ENCODE measurements at regions not wholly inside any gene's neighbourhood (a gene's known extent, or its start where the extent isn't known, plus 50 kb on each side); places are given as distances from the start of the nearest gene placed in this dataset.

GRCh38 chr20:51321343-51322163, 221.0 kb downstream of the NFATC2 start:
- TF ChIP-seq CREB5 (CRISPR knock-in tag; IDR thresholded peaks at IDR 0.05; ENCODE audit: low read depth) (no peak), ISL1 (CRISPR knock-in tag; IDR thresholded peaks at IDR 0.05) (no peak), PATZ1 (CRISPR knock-in tag; IDR thresholded peaks at IDR 0.05; ENCODE audit: borderline replicate concordance) (no peak), BACH2 (CRISPR knock-in tag; IDR thresholded peaks at IDR 0.05; ENCODE audit: borderline replicate concordance) (no peak), ZC3H10 (CRISPR knock-in tag; IDR thresholded peaks at IDR 0.05) (no peak), CSRNP3 (CRISPR knock-in tag; IDR thresholded peaks at IDR 0.05) (no peak), ZFP3 (CRISPR knock-in tag; IDR thresholded peaks at IDR 0.05) (no peak), SNAI2 (CRISPR knock-in tag; IDR thresholded peaks at IDR 0.05) (no peak), ZNF565 (CRISPR knock-in tag; conservative IDR thresholded peaks at IDR 0.05; ENCODE audit: low read depth) (no peak), ESRRG (CRISPR knock-in tag; IDR thresholded peaks at IDR 0.05) (no peak), ARNTL (CRISPR knock-in tag; IDR thresholded peaks at IDR 0.05; ENCODE audit: borderline replicate concordance, low read depth) (no peak), TOX (CRISPR knock-in tag; IDR thresholded peaks at IDR 0.05; ENCODE audit: borderline replicate concordance) (no peak), TCF4 (CRISPR knock-in tag; IDR thresholded peaks at IDR 0.05; ENCODE audit: borderline replicate concordance) (no peak), OSR1 (CRISPR knock-in tag; IDR thresholded peaks at IDR 0.05) (no peak), ZNF8 (CRISPR knock-in tag; IDR thresholded peaks at IDR 0.05) (no peak)
- ATAC-seq = no peak

GRCh38 chr20:51319522-51319921, 223.0 kb downstream of the NFATC2 start:
- ATAC-seq = no peak

More at GRCh38 chr20:51319522-51319921, 223.0 kb downstream of the NFATC2 start:
- TF ChIP-seq ISL1 (CRISPR knock-in tag; IDR thresholded peaks at IDR 0.05) = no peak
- no peak for TF ChIP-seq ZNF70 (CRISPR knock-in tag; IDR thresholded peaks at IDR 0.05)
- TF ChIP-seq PATZ1 (CRISPR knock-in tag; IDR thresholded peaks at IDR 0.05; ENCODE audit: borderline replicate concordance) = no peak
- no peak for TF ChIP-seq ZNF565 (CRISPR knock-in tag; conservative IDR thresholded peaks at IDR 0.05; ENCODE audit: low read depth)
- TF ChIP-seq SNAI2 (CRISPR knock-in tag; IDR thresholded peaks at IDR 0.05) = no peak
- no peak for TF ChIP-seq ZFP3 (CRISPR knock-in tag; IDR thresholded peaks at IDR 0.05)
- no peak for TF ChIP-seq POU6F1 (CRISPR knock-in tag; IDR thresholded peaks at IDR 0.05; ENCODE audit: borderline replicate concordance, low read depth)
- no peak for TF ChIP-seq ESRRG (CRISPR knock-in tag; IDR thresholded peaks at IDR 0.05)
- no peak for TF ChIP-seq TSHZ2 (CRISPR knock-in tag; IDR thresholded peaks at IDR 0.05)
- no peak for TF ChIP-seq CSRNP3 (CRISPR knock-in tag; IDR thresholded peaks at IDR 0.05)
- no peak for TF ChIP-seq RARB (CRISPR knock-in tag; IDR thresholded peaks at IDR 0.05)
- TF ChIP-seq OSR1 (CRISPR knock-in tag; IDR thresholded peaks at IDR 0.05) = no peak
- TF ChIP-seq TCF4 (CRISPR knock-in tag; IDR thresholded peaks at IDR 0.05; ENCODE audit: borderline replicate concordance) = no peak
- TF ChIP-seq ZC3H10 (CRISPR knock-in tag; IDR thresholded peaks at IDR 0.05) = no peak
- TF ChIP-seq CREB5 (CRISPR knock-in tag; IDR thresholded peaks at IDR 0.05; ENCODE audit: low read depth) = no peak

Measured in SK-N-SH treated with all-trans-retinoic acid at 6 μM for 48 hours (cell line).